IMR-90 (cell line): ENCODE measurements at regions not wholly inside any gene's neighbourhood (a gene's known extent, or its start where the extent isn't known, plus 50 kb on each side); places are given as distances from the start of the nearest gene placed in this dataset.

Source experiments
- ATAC-seq: fragments of 200-7000 bp; cut with Tn5 transposase; 2 replicates; pipeline ENCODE4 v1.9.1; 2020; ENCODE audit warnings: low read depth, mild to moderate bottlenecking, moderate library complexity
- BruUV-seq: library from RNA; stranded (reverse); fragments of 400-500 nt; replicated peaks from 2 replicates; lab custom pipeline; 2021; lab: Mats Ljungman, UMichigan
- CTCF ChIA-PET: fragments of 300-600 bp; formaldehyde crosslinking; extraction: SDS; loops from one replicate; lab custom pipeline; 2021; ENCODE audit warnings: antibody characterized with exemption; lab: Yijun Ruan, JAX
- POLR2A ChIA-PET: fragments of 300-600 bp; sonication (Branson Sonifier 250); formaldehyde crosslinking; loops from one replicate; lab custom pipeline; 2022; ENCODE audit warnings: antibody characterized with exemption; ENCODE audit not compliant: unreplicated experiment; lab: Charles Lee
- DNase-seq: peaks from one replicate; pipeline ENCODE4 v3.0.0; 2013
- H2AFZ ChIP-seq: replicated peaks from 2 replicates; pipeline ENCODE3; 2013; ENCODE audit warnings: low read length, mild to moderate bottlenecking; ENCODE audit not compliant: poor library complexity
- H2AK5ac ChIP-seq: 2 replicates; pipeline ENCODE4 v1.6.1; 2013; ENCODE audit warnings: low read depth, low read length, inconsistent platforms
- H2AK9ac ChIP-seq: replicated peaks from 2 replicates; pipeline ENCODE3; 2013; ENCODE audit warnings: mild to moderate bottlenecking, low read depth, low read length, moderate library complexity; ENCODE audit not compliant: poor library complexity
- H2BK120ac ChIP-seq: 2 replicates; pipeline ENCODE4 v1.6.1; 2013; ENCODE audit warnings: low read depth, low read length, inconsistent platforms
- H2BK15ac ChIP-seq: 3 replicates; pipeline ENCODE4 v1.6.1; 2013; ENCODE audit warnings: low read depth, low read length, inconsistent platforms
- H2BK20ac ChIP-seq: 2 replicates; pipeline ENCODE4 v1.6.1; 2013; ENCODE audit warnings: low read depth, mild to moderate bottlenecking, inconsistent platforms, low read length, moderate library complexity
- H2BK5ac ChIP-seq: 2 replicates; pipeline ENCODE4 v1.6.1; 2013; ENCODE audit warnings: mild to moderate bottlenecking, low read depth, low read length, inconsistent platforms; ENCODE audit not compliant: poor library complexity, severe bottlenecking
- H3K14ac ChIP-seq: replicated peaks from 2 replicates; pipeline ENCODE4 v1.6.1; 2013; ENCODE audit warnings: low read depth, low read length, inconsistent platforms
- H3K18ac ChIP-seq: 2 replicates; pipeline ENCODE4 v1.6.1; 2013; ENCODE audit warnings: low read depth, low read length, control low read depth
- H3K23ac ChIP-seq: 2 replicates; pipeline ENCODE4 v1.6.1; 2013; ENCODE audit warnings: low read depth, low read length, inconsistent platforms
- H3K27ac ChIP-seq: 2 replicates; pipeline ENCODE4 v1.5.1; 2013; ENCODE audit warnings: mild to moderate bottlenecking, control low read depth, low read length; ENCODE audit not compliant: insufficient read depth
- H3K27me3 ChIP-seq: 2 replicates; pipeline ENCODE4 v1.6.1; 2013; ENCODE audit warnings: low read length; ENCODE audit not compliant: control insufficient read depth, insufficient read depth
- H3K36me3 ChIP-seq: 2 replicates; pipeline ENCODE4 v1.6.1; 2013; ENCODE audit warnings: low read length, mixed read lengths; ENCODE audit not compliant: control insufficient read depth, insufficient read depth
- H3K4ac ChIP-seq: 2 replicates; pipeline ENCODE4 v1.6.1; 2013; ENCODE audit warnings: low read depth, low read length, inconsistent platforms
- H3K4me1 ChIP-seq: 2 replicates; pipeline ENCODE4 v1.6.1; 2013; ENCODE audit warnings: low read length, mixed read lengths; ENCODE audit not compliant: control insufficient read depth, insufficient read depth
- H3K4me2 ChIP-seq: 2 replicates; pipeline ENCODE4 v1.6.1; 2013; ENCODE audit warnings: low read depth, mild to moderate bottlenecking, control low read depth, low read length, moderate library complexity
- H3K4me3 ChIP-seq: 2 replicates; pipeline ENCODE4 v1.5.1; 2013; ENCODE audit warnings: low read depth, mild to moderate bottlenecking, control low read depth, low read length, moderate library complexity; ENCODE audit not compliant: insufficient read depth
- H3K56ac ChIP-seq: 2 replicates; pipeline ENCODE4 v1.6.1; 2013; ENCODE audit warnings: low read length, inconsistent platforms; ENCODE audit not compliant: insufficient read depth; ENCODE audit errors: extremely low read depth
- H3K79me1 ChIP-seq, 2 experiments: 2 replicates each; pipeline ENCODE4 v1.6.1; 2013; ENCODE audit warnings: low read length in 2 of 2, inconsistent platforms in 1 of 2, low read depth in 1 of 2
- H3K9ac ChIP-seq: 2 replicates; pipeline ENCODE4 v1.6.1; 2013; ENCODE audit warnings: low read depth, low read length, control low read depth
- H3K9me1 ChIP-seq: 2 replicates; pipeline ENCODE4 v1.6.1; 2013; ENCODE audit warnings: low read length, inconsistent platforms; ENCODE audit not compliant: insufficient read depth
- H3K9me3 ChIP-seq: 2 replicates; pipeline ENCODE4 v1.6.1; 2013; ENCODE audit warnings: low read length; ENCODE audit not compliant: control insufficient read depth, insufficient read depth
- H4K20me1 ChIP-seq: 2 replicates; pipeline ENCODE4 v1.6.1; 2013; ENCODE audit warnings: low read length, inconsistent platforms; ENCODE audit not compliant: insufficient read depth
- H4K5ac ChIP-seq: 2 replicates; pipeline ENCODE4 v1.6.1; 2013; ENCODE audit warnings: mild to moderate bottlenecking, low read depth, low read length, control low read depth
- H4K8ac ChIP-seq, 2 experiments: 2 replicates each; pipeline ENCODE4 v1.6.1; 2013; ENCODE audit warnings: low read depth in 2 of 2, low read length in 2 of 2, control low read depth in 1 of 2, inconsistent platforms in 1 of 2
- H4K91ac ChIP-seq: 2 replicates; pipeline ENCODE4 v1.6.1; 2013; ENCODE audit warnings: low read depth, low read length, inconsistent platforms; ENCODE audit not compliant: insufficient read depth
- BHLHE40 ChIP-seq: fragments of 150-350 bp; IDR thresholded peaks from 2 replicates; pipeline ENCODE4 v1.6.1; 2016; ENCODE audit warnings: mild to moderate bottlenecking, low read depth, low read length
- CEBPB ChIP-seq: IDR thresholded peaks from 2 replicates; pipeline ENCODE4 v1.6.1; 2012; ENCODE audit warnings: low read depth, low read length, improper control_type of control experiment
- CHD1 ChIP-seq: IDR thresholded peaks from 2 replicates; pipeline ENCODE4 v1.6.1; 2012; ENCODE audit warnings: low read depth, low read length, improper control_type of control experiment
- FOS ChIP-seq: fragments of 150-350 bp; IDR thresholded peaks from 2 replicates; pipeline ENCODE4 v1.6.1; 2016; ENCODE audit warnings: low read depth, low read length
- MAFK ChIP-seq: IDR thresholded peaks from 2 replicates; pipeline ENCODE4 v1.6.1; 2012; ENCODE audit warnings: low read depth, low read length, improper control_type of control experiment
- MAZ ChIP-seq: IDR thresholded peaks from 2 replicates; pipeline ENCODE4 v1.6.1; 2012; ENCODE audit warnings: low read depth, mild to moderate bottlenecking, low read length, improper control_type of control experiment, moderate library complexity, borderline replicate concordance
- MXI1 ChIP-seq: IDR thresholded peaks from 2 replicates; pipeline ENCODE4 v1.6.1; 2012; ENCODE audit warnings: low read depth, mild to moderate bottlenecking, low read length, moderate library complexity, borderline replicate concordance
- NFE2L2 ChIP-seq: fragments of 150-350 bp; IDR thresholded peaks from 2 replicates; pipeline ENCODE4 v1.6.1; 2016; ENCODE audit warnings: low read depth, mild to moderate bottlenecking, low read length
- POLR2A ChIP-seq: IDR thresholded peaks from 2 replicates; pipeline ENCODE4 v1.6.1; 2012; ENCODE audit warnings: mild to moderate bottlenecking, low read depth, low read length
- RAD21 ChIP-seq: IDR thresholded peaks from 2 replicates; pipeline ENCODE4 v1.6.1; 2012; ENCODE audit warnings: low read length, improper control_type of control experiment
- RCOR1 ChIP-seq: IDR thresholded peaks from 2 replicates; pipeline ENCODE4 v1.6.1; 2012; ENCODE audit warnings: mild to moderate bottlenecking, low read length, improper control_type of control experiment; ENCODE audit not compliant: insufficient replicate concordance
- RFX5 ChIP-seq: IDR thresholded peaks from 2 replicates; pipeline ENCODE4 v1.8.0; 2012; ENCODE audit warnings: low read depth, mild to moderate bottlenecking, low read length, moderate library complexity
- SMC3 ChIP-seq: fragments of 150-350 bp; IDR thresholded peaks from 2 replicates; pipeline ENCODE4 v1.6.1; 2016; ENCODE audit warnings: low read depth, mild to moderate bottlenecking, antibody characterized with exemption, low read length, moderate library complexity
- WGBS, 2 experiments: methylation state at CpG; one replicate each; pipeline versions ENCODE4 v1.1.5 to v1.1.7; 2013; ENCODE audit warnings: missing lambda C conversion rate in 2 of 2; ENCODE audit not compliant: insufficient read length in 1 of 2; ENCODE audit errors: extremely low coverage in 2 of 2; 5-methylcytosine and 5-hydroxymethylcytosine counted together
- dilution Hi-C: fragments of 300-500 bp; cut with HindIII; formaldehyde crosslinking; loops from one replicate; pipeline ENCODE4 v1.14.3; 2018; ENCODE audit warnings: low sequenced_read_pairs; ENCODE audit not compliant: unreplicated experiment
- in situ Hi-C: fragments of 300-500 bp; cut with MboI; formaldehyde crosslinking; loops from 3 replicates; pipeline ENCODE4 v1.14.3; 2019; ENCODE audit warnings: low sequenced_read_pairs, inconsistent platforms, mixed read lengths
- intact Hi-C: fragments of 100-400 bp; cut with micrococcal nuclease; formaldehyde crosslinking; loops from 2 replicates; pipeline ENCODE4 v1.10.0; 2022
- TF ChIP-seq, protein P1 (sequence below): conservative IDR thresholded peaks from 2 replicates; pipeline ENCODE4 v1.5.1; 2012; ENCODE audit warnings: mild to moderate bottlenecking, low read depth, low read length, improper control_type of control experiment
- TF ChIP-seq, protein P2 (sequence below): fragments of 150-350 bp; IDR thresholded peaks from 2 replicates; pipeline ENCODE4 v1.6.1; 2016; ENCODE audit warnings: low read depth, mild to moderate bottlenecking, low read length, moderate library complexity, borderline replicate concordance
- TF ChIP-seq, protein P3 (sequence below): fragments of 150-350 bp; IDR thresholded peaks from 2 replicates; pipeline ENCODE4 v1.6.1; 2017; ENCODE audit warnings: mild to moderate bottlenecking, antibody characterized with exemption, low read length, low read depth

DNA sequence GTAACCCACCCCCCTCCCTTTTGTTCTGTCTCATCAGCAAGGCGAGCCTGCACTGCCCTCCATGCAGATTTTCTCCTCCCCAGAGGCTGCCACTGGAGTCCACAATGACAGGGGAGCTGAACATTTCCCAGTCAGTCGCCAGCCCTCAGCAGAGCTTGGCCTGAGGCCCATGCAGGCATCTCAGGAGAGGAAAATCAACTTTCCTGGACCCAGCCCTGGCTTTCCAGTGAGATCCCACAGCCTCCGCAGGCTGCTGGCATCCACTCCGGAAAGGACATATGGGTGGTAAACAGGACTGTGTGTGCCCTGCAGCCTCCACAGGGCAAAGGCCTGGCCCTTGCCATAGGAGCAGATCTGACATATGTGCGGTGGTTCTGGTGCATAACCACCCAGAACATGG lies 253.8 kb downstream of the TNS1 start:
- CTCF ChIA-PET, result no interaction called here
- no peaks in the 10 kb centered on the region for H3K36me3 ChIP-seq

More for the DNA sequence above, 253.8 kb downstream of the TNS1 start:
- WGBS, 2 experiments, result 67% methylated on average over 1 of the region's 5 CpGs; no CpG with 5 or more reads in 1 of the 2 experiments
- Histone ChIP-seq H3K23ac (no peak overlapping the region), H2AFZ (no peak overlapping the region), H2BK15ac (no peak overlapping the region), H2BK5ac (no peak overlapping the region), H3K4me1 (peaks cover 10% of the 10 kb centered on the region), H4K91ac (no peak overlapping the region), H3K9ac (no peak overlapping the region), H3K14ac (no peak overlapping the region), H3K4me2 (no peak overlapping the region), H3K27me3 (no peaks in the 10 kb centered on the region), H3K4ac (no peak overlapping the region), H3K18ac (no peak overlapping the region), H3K9me1 (no peaks in the 10 kb centered on the region), H3K9me3 (peaks cover 2% of the 10 kb centered on the region; the same call in 1 of the 2 replicates), H4K20me1 (no peaks in the 10 kb centered on the region), H2BK120ac (no peak overlapping the region), H3K56ac (no peak overlapping the region), H4K5ac (no peak overlapping the region), H4K8ac (no peak overlapping the region), H3K27ac (no peak overlapping the region), H2BK20ac (no peak overlapping the region), H3K4me3 (no peak overlapping the region), H2AK9ac (no peak overlapping the region), H3K79me1 (no peaks in the 10 kb centered on the region), H2AK5ac (no peak overlapping the region)
- no TSS peak for BruUV-seq
- in situ Hi-C loops (no loop called here), dilution Hi-C loops (no loop called here), intact Hi-C loops (no loop called here)
- TF ChIP-seq CHD1 (no peak), RAD21 (no peak), FOS (no peak), MAZ (no peak), NFE2L2 (no peak), SMC3 (no peak), POLR2A (no peak), RFX5 (no peak), MAFK (no peak), RCOR1 (no peak), BHLHE40 (no peak), MXI1 (no peak), CEBPB (no peak)
- TF ChIP-seq, protein P1, sequence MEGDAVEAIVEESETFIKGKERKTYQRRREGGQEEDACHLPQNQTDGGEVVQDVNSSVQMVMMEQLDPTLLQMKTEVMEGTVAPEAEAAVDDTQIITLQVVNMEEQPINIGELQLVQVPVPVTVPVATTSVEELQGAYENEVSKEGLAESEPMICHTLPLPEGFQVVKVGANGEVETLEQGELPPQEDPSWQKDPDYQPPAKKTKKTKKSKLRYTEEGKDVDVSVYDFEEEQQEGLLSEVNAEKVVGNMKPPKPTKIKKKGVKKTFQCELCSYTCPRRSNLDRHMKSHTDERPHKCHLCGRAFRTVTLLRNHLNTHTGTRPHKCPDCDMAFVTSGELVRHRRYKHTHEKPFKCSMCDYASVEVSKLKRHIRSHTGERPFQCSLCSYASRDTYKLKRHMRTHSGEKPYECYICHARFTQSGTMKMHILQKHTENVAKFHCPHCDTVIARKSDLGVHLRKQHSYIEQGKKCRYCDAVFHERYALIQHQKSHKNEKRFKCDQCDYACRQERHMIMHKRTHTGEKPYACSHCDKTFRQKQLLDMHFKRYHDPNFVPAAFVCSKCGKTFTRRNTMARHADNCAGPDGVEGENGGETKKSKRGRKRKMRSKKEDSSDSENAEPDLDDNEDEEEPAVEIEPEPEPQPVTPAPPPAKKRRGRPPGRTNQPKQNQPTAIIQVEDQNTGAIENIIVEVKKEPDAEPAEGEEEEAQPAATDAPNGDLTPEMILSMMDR, result no peak
- TF ChIP-seq, protein P2, sequence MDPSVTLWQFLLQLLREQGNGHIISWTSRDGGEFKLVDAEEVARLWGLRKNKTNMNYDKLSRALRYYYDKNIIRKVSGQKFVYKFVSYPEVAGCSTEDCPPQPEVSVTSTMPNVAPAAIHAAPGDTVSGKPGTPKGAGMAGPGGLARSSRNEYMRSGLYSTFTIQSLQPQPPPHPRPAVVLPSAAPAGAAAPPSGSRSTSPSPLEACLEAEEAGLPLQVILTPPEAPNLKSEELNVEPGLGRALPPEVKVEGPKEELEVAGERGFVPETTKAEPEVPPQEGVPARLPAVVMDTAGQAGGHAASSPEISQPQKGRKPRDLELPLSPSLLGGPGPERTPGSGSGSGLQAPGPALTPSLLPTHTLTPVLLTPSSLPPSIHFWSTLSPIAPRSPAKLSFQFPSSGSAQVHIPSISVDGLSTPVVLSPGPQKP, result no peak
- TF ChIP-seq, protein P3, sequence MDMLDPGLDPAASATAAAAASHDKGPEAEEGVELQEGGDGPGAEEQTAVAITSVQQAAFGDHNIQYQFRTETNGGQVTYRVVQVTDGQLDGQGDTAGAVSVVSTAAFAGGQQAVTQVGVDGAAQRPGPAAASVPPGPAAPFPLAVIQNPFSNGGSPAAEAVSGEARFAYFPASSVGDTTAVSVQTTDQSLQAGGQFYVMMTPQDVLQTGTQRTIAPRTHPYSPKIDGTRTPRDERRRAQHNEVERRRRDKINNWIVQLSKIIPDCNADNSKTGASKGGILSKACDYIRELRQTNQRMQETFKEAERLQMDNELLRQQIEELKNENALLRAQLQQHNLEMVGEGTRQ, result no peak
- no peak for DNase-seq
- POLR2A ChIA-PET, result interaction anchor here (0.5 kb wide), 1 partner anchor 538 kb away, joined by 3 read pairs; no protein-coding TSS in a partner anchor
- no peak for ATAC-seq
